ENCODE measurements at regions not wholly inside any gene's neighbourhood (a gene's known extent, or its start where the extent isn't known, plus 50 kb on each side); places are given as distances from the start of the nearest gene placed in this dataset.

DNA sequence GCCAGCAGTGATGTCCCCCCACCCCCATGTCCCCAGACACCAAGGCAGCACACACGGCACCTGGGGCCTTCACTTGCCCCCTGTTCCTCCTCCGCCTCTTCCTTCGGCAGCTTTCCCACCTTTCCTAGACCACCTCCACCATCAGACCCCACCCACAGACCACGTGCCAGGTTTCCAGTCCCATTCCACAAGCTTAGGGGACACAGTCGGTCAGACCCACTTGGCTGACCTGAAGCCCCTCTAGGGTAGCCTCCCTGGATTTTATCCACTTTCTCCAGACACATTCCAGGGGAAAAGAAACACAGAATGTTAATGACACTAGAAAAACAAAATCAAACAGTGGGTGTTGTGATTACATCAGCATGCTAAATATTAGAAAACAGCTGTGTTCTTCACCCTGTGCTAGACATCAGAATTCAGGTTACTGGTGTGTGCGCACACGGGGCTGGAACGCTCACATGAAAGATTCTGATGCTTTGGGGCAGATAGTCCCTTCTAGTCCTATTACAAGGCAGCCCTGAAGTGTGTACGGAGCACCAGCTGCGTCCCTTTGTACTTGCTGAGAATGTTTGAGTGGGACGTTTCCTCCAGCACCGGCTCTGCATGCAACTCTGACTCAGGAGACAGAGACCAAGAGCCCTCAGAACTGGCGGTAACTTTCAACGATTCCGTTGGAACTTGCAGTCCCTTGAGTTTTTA lies 75.5 kb upstream of the PPP2R2D start:
- H3K36me3 ChIP-seq (ENCODE audit: control insufficient read depth, insufficient read depth, low read length): no peaks in the 10 kb centered on the region

DNA sequence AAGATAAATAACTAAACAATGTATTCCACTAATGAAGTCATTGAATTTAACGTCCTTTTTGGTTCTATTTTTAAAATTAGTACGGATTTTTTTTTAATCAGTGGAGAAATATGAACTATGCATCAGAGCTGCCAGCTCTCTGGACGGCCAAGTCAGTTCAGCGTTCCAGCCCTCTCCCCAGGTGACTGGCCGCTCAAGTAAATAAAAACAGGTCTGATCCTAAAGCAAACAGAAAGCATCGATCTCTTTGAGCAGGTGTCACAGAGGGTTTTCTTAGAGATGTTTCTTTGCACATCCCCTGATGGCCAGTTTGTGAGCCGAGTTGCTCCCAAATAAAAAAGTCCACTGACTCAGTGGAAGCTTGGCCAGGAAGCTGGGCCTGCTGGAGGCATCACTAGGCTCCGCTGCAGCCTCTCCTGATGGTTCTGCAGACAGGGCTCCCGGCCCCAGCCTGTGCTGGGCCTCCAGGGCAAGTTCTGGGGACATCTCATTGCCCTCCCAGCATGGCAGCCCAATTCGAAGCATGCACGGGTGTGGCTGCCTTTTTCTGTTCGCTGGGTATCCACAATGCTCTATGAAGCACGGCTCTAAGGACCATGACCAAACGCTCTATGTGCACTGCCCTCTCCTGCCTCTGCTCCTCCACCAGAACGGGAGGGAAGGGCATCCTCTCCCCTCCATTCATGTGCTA lies 74.7 kb upstream of the PPP2R2D start:
- Histone ChIP-seq H3K4me3 (ENCODE audit: low read length) (no peak overlapping the region), H3K4me1 (ENCODE audit: control insufficient read depth, insufficient read depth, low read length) (no peaks in the 10 kb centered on the region), H3K9me3 (ENCODE audit: control insufficient read depth, low read depth, low read length) (no peaks in the 10 kb centered on the region), H3K27me3 (ENCODE audit: control insufficient read depth, insufficient read depth, low read length) (peaks cover 8% of the 10 kb centered on the region), H3K27ac (ENCODE audit: low read length) (no peak overlapping the region), H3K36me3 (ENCODE audit: control insufficient read depth, insufficient read depth, low read length) (no peaks in the 10 kb centered on the region)
- 30% methylated on average over 2 of the region's 15 CpGs for WGBS (ENCODE audit: insufficient coverage, low lambda C conversion rate)
- no peak for DNase-seq

More for the DNA sequence above, 75.5 kb upstream of the PPP2R2D start:
- no CpG with 5 or more reads among the region's 15 CpGs for WGBS (ENCODE audit: insufficient coverage, low lambda C conversion rate)
- Histone ChIP-seq H3K4me3 (ENCODE audit: low read length) (no peak overlapping the region), H3K27ac (ENCODE audit: low read length) (no peak overlapping the region), H3K4me1 (ENCODE audit: control insufficient read depth, insufficient read depth, low read length) (no peaks in the 10 kb centered on the region), H3K27me3 (ENCODE audit: control insufficient read depth, insufficient read depth, low read length) (peaks cover 8% of the 10 kb centered on the region), H3K9me3 (ENCODE audit: control insufficient read depth, low read depth, low read length) (no peaks in the 10 kb centered on the region)
- no peak for DNase-seq

DNA sequence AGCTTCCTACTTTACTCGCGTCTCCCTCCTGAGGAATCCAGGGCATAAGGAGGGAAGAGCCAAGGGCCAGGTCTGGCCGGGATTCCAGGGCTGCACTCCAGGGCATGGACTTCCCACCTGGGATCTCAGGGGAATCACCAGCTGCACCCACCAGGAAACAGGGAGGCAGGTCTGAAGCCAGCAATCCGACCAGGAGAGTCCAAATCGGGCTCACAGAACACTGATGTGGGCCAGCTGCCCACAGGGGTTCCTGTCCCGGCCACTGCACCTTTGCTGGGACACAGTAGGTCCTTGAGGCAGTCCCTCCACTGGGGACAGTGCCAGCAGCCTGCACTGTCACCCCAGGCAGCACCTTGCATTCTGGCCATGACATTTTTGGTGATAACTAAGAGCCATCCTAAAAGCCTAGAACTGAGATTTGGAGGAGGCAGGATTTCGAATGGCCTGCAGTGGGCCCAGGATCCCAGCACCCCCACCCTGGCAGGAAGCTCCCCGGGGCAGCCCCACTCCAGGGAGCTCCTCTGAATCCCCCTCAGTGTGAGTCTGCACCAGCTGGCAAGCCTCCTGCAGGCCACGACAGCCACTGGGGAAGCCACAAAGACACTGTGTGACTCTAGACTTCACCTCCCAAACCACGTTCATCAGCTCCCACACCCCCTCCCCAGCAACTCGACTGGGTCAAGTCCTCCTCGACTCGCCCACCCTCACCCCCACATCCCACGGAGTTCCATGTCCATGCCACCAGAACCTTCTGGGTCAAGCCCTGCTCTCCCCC lies 71.5 kb upstream of the PPP2R2D start:
- Histone ChIP-seq H3K27me3 (ENCODE audit: control insufficient read depth, insufficient read depth, low read length) (peaks cover 8% of the 10 kb centered on the region), H3K36me3 (ENCODE audit: control insufficient read depth, insufficient read depth, low read length) (no peaks in the 10 kb centered on the region), H3K4me1 (ENCODE audit: control insufficient read depth, insufficient read depth, low read length) (no peaks in the 10 kb centered on the region), H3K27ac (ENCODE audit: low read length) (no peak overlapping the region), H3K9me3 (ENCODE audit: control insufficient read depth, low read depth, low read length) (peaks cover 1% of the 10 kb centered on the region), H3K4me3 (ENCODE audit: low read length) (no peak overlapping the region)
- no CpG with 5 or more reads among the region's 14 CpGs for WGBS (ENCODE audit: insufficient coverage, low lambda C conversion rate)
- no peak for DNase-seq

GRCh38 chr10:131830446-131831130 lies 70.2 kb upstream of the PPP2R2D start:
- Histone ChIP-seq H3K27ac (ENCODE audit: low read length) (no peak overlapping the region), H3K9me3 (ENCODE audit: control insufficient read depth, low read depth, low read length) (peaks cover 5% of the 10 kb centered on the region), H3K27me3 (ENCODE audit: control insufficient read depth, insufficient read depth, low read length) (peaks cover 4% of the 10 kb centered on the region), H3K4me3 (ENCODE audit: low read length) (no peak overlapping the region), H3K4me1 (ENCODE audit: control insufficient read depth, insufficient read depth, low read length) (no peaks in the 10 kb centered on the region), H3K36me3 (ENCODE audit: control insufficient read depth, insufficient read depth, low read length) (no peaks in the 10 kb centered on the region)
- WGBS (ENCODE audit: insufficient coverage, low lambda C conversion rate): no CpG with 5 or more reads among the region's 13 CpGs
- no peak for DNase-seq

DNA sequence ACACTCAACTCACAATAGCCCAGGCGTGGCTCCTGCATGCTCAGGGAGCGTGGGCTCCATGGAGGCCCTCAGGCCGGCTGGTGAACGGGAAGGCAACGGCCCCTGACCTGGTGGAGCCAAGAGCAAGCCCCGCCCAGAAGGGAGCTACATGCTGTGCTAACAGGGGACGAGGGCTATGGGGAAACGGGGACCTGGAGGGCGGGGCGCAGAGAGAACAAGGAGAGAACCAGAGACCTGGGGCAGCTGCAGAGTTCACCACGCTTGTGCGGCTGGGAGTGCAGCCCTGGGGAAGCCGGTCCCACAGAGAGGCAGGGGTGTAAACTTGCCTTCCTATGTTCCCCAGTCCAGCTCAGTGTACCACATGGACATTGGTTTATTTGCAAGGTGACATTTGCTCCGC lies 69.2 kb upstream of the PPP2R2D start:
- no peak for DNase-seq
- Histone ChIP-seq H3K36me3 (ENCODE audit: control insufficient read depth, insufficient read depth, low read length) (no peaks in the 10 kb centered on the region), H3K9me3 (ENCODE audit: control insufficient read depth, low read depth, low read length) (peaks cover 5% of the 10 kb centered on the region), H3K27ac (ENCODE audit: low read length) (no peak overlapping the region), H3K4me1 (ENCODE audit: control insufficient read depth, insufficient read depth, low read length) (no peaks in the 10 kb centered on the region), H3K4me3 (ENCODE audit: low read length) (no peak overlapping the region), H3K27me3 (ENCODE audit: control insufficient read depth, insufficient read depth, low read length) (no peaks in the 10 kb centered on the region)
- WGBS (ENCODE audit: insufficient coverage, low lambda C conversion rate): no CpG with 5 or more reads among the region's 14 CpGs

GRCh38 chr10:131832056-131832685 lies 68.6 kb upstream of the PPP2R2D start:
- H3K36me3 ChIP-seq (ENCODE audit: control insufficient read depth, insufficient read depth, low read length): no peaks in the 10 kb centered on the region
- no peak overlapping the region for H3K4me3 ChIP-seq (ENCODE audit: low read length)
- H3K9me3 ChIP-seq (ENCODE audit: control insufficient read depth, low read depth, low read length): peaks cover 5% of the 10 kb centered on the region
- no peaks in the 10 kb centered on the region for H3K27me3 ChIP-seq (ENCODE audit: control insufficient read depth, insufficient read depth, low read length)
- no peaks in the 10 kb centered on the region for H3K4me1 ChIP-seq (ENCODE audit: control insufficient read depth, insufficient read depth, low read length)
- no peak overlapping the region for H3K27ac ChIP-seq (ENCODE audit: low read length)
- no CpG with 5 or more reads among the region's 17 CpGs for WGBS (ENCODE audit: insufficient coverage, low lambda C conversion rate)
- DNase-seq: no peak

DNA sequence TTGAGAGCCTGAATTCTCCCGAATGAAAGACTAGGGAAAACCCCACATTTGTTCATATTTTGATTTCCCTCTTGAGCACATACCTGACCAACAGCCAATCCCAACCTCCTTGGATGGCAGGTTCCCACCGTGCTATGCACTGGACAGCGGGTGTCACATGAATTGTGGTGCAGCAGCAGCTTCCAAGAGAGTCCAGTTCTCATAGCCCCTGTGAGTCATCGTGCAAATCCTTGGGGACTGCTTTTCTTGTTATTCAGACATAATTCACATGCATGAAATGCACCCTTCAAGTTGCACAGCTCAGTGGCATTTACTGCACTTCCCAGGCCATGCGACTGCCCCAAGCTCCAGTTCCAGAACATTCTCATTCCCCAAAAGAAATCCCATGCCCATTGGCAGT lies 67.8 kb upstream of the PPP2R2D start:
- peaks cover 5% of the 10 kb centered on the region for H3K9me3 ChIP-seq (ENCODE audit: control insufficient read depth, low read depth, low read length)
- no peaks in the 10 kb centered on the region for H3K36me3 ChIP-seq (ENCODE audit: control insufficient read depth, insufficient read depth, low read length)
- H3K27ac ChIP-seq (ENCODE audit: low read length): no peak overlapping the region
- no peaks in the 10 kb centered on the region for H3K27me3 ChIP-seq (ENCODE audit: control insufficient read depth, insufficient read depth, low read length)
- DNase-seq: no peak
- H3K4me3 ChIP-seq (ENCODE audit: low read length): no peak overlapping the region
- H3K4me1 ChIP-seq (ENCODE audit: control insufficient read depth, insufficient read depth, low read length): no peaks in the 10 kb centered on the region
- WGBS (ENCODE audit: insufficient coverage, low lambda C conversion rate): no CpG with 5 or more reads among the region's 5 CpGs

DNA sequence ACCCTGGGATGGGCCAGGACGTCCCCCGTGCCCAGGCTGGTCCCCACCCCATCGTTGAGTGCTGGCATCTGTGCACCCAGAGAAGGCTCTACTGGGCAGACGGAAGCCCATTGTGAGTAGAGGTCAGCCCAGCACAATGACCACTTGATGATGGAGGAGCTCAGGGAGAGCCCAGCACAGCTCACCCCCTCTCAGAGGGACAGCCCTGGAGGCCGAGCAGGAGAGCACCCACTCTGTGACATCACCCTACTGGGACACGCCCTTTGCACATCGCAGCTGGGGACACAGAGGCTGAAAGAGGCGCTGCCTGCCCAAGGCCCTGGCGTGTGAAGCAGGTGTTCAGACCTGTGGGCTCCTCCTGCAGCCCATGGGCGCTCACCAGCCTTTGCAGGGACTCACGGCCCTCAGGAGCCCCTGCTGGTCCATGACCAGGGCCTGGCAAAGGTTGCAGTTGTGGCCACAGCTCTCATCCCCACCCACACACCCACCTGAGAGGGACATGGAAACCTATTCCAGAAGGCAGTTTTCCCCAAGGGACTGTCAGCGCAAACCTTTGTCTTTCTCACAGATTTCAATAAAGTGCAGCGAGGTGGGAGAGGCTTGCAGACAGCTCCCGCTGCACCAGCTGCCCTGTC lies 67.2 kb upstream of the PPP2R2D start:
- DNase-seq: no peak
- Histone ChIP-seq H3K4me3 (ENCODE audit: low read length) (no peak overlapping the region), H3K27ac (ENCODE audit: low read length) (no peak overlapping the region)

GRCh38 chr10:131834152-131834810 lies 66.5 kb upstream of the PPP2R2D start:
- WGBS (ENCODE audit: insufficient coverage, low lambda C conversion rate): no CpG with 5 or more reads among the region's 8 CpGs
- no peaks in the 10 kb centered on the region for H3K36me3 ChIP-seq (ENCODE audit: control insufficient read depth, insufficient read depth, low read length)
- H3K4me1 ChIP-seq (ENCODE audit: control insufficient read depth, insufficient read depth, low read length): no peaks in the 10 kb centered on the region
- no peak for DNase-seq
- H3K27ac ChIP-seq (ENCODE audit: low read length): no peak overlapping the region
- peaks cover 5% of the 10 kb centered on the region for H3K9me3 ChIP-seq (ENCODE audit: control insufficient read depth, low read depth, low read length)
- no peaks in the 10 kb centered on the region for H3K27me3 ChIP-seq (ENCODE audit: control insufficient read depth, insufficient read depth, low read length)
- no peak overlapping the region for H3K4me3 ChIP-seq (ENCODE audit: low read length)

More for the DNA sequence above, 67.2 kb upstream of the PPP2R2D start:
- H3K36me3 ChIP-seq (ENCODE audit: control insufficient read depth, insufficient read depth, low read length): no peaks in the 10 kb centered on the region
- H3K9me3 ChIP-seq (ENCODE audit: control insufficient read depth, low read depth, low read length): peaks cover 5% of the 10 kb centered on the region
- H3K4me1 ChIP-seq (ENCODE audit: control insufficient read depth, insufficient read depth, low read length): no peaks in the 10 kb centered on the region
- WGBS (ENCODE audit: insufficient coverage, low lambda C conversion rate): no CpG with 5 or more reads among the region's 14 CpGs
- no peaks in the 10 kb centered on the region for H3K27me3 ChIP-seq (ENCODE audit: control insufficient read depth, insufficient read depth, low read length)

All from large intestine (tissue), 3 donors.